Spleen (tissue), 7 donors: ENCODE measurements at regions not wholly inside any gene's neighbourhood (a gene's known extent, or its start where the extent isn't known, plus 50 kb on each side); places are given as distances from the start of the nearest gene placed in this dataset.

Experiments used
- POLR2A ChIP-seq, 3 donors: fragments of 450-650 bp; IDR thresholded peaks; one replicate each; pipeline ENCODE4 v1.5.1; 2017; ENCODE audit warnings: antibody characterized with exemption in 3 of 3, mild to moderate bottlenecking in 1 of 3
- POLR2AphosphoS5 ChIP-seq, 3 donors: sonication (generic); formaldehyde crosslinking; IDR thresholded peaks; one replicate each; pipeline ENCODE4 v1.5.1; 2017; ENCODE audit warnings: antibody characterized with exemption in 3 of 3
- TF ChIP-seq, protein P1 (sequence below), 11 experiments: fragments of 200-600 bp in 7 of 11; fragments of 450-650 bp in 4 of 11; sonication (generic) in 4 of 11; IDR thresholded peaks in 8 of 11; conservative IDR thresholded peaks in 3 of 11; 1 replicate in 7 of 11; 2 replicates in 4 of 11; pipeline versions ENCODE4 v1.4.0 to v1.8.0; 2016 to 2021; ENCODE audit warnings: antibody characterized with exemption in 11 of 11, inconsistent platforms in 4 of 11, mild to moderate bottlenecking in 1 of 11
- donor health status: DM: no; HTN: no; CAD: no; lungs with moderate emphysema.
- donor health status: DM: no; HTN: no; CAD: no.
- donor health status: DM: no; HTN: no; CAD: no.

DNA sequence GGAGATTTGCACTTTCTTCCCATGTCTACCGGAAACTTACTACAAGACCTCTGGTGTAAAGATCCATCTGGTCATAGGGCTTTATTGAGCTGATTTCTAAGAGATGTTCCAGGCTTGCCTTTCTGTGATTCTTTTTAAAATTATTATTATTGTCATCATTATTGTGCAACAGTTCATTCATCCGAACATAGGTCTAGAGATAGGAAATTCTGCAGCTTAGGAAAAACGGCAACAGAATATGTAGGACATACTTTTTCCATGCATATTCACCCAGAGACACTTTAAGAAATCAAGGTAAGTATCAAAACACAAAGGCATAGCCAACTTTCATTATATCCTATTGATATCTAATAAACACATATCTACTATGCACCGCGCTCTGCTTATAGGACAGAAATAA, 378.2 kb upstream of the KLF4 start:
- TF ChIP-seq, protein P1, sequence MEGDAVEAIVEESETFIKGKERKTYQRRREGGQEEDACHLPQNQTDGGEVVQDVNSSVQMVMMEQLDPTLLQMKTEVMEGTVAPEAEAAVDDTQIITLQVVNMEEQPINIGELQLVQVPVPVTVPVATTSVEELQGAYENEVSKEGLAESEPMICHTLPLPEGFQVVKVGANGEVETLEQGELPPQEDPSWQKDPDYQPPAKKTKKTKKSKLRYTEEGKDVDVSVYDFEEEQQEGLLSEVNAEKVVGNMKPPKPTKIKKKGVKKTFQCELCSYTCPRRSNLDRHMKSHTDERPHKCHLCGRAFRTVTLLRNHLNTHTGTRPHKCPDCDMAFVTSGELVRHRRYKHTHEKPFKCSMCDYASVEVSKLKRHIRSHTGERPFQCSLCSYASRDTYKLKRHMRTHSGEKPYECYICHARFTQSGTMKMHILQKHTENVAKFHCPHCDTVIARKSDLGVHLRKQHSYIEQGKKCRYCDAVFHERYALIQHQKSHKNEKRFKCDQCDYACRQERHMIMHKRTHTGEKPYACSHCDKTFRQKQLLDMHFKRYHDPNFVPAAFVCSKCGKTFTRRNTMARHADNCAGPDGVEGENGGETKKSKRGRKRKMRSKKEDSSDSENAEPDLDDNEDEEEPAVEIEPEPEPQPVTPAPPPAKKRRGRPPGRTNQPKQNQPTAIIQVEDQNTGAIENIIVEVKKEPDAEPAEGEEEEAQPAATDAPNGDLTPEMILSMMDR (IDR thresholded peaks at IDR 0.05 in 8 of 11, conservative IDR thresholded peaks at IDR 0.05 in 3 of 11), result no peak
- TF ChIP-seq POLR2A (IDR thresholded peaks at IDR 0.05), result no peak
- no peak for TF ChIP-seq POLR2AphosphoS5 (IDR thresholded peaks at IDR 0.05)
